ENCODE measurements at regions not wholly inside any gene's neighbourhood (a gene's known extent, or its start where the extent isn't known, plus 50 kb on each side); places are given as distances from the start of the nearest gene placed in this dataset.

- no peak overlapping the region for H3K27ac ChIP-seq (ENCODE audit: low read depth in 1 of 2, low read length in 1 of 2)
- no peaks in the 10 kb centered on the region for H3K4me1 ChIP-seq (ENCODE audit: control insufficient read depth in 2 of 2, insufficient read depth in 2 of 2, low read length in 2 of 2)
- DNase-seq (ENCODE audit: low read depth in 6 of 9, low spot score in 9 of 9) = no peak
- H3K4me3 ChIP-seq (ENCODE audit: low read length in 2 of 2) = no peak overlapping the region
- 70% methylated on average over 4 of the region's 4 CpGs for WGBS
- no peaks in the 10 kb centered on the region for H3K27me3 ChIP-seq (ENCODE audit: control insufficient read depth in 2 of 2, insufficient read depth in 1 of 2, low read length in 1 of 2)
- H3K9me3 ChIP-seq (ENCODE audit: control insufficient read depth in 2 of 2, insufficient read depth in 1 of 2, low read length in 1 of 2) = no peaks in the 10 kb centered on the region
- H3K36me3 ChIP-seq (ENCODE audit: control insufficient read depth in 2 of 2, insufficient read depth in 2 of 2, low read length in 1 of 2) = no peaks in the 10 kb centered on the region
These were observed 551.0 kb upstream of the BTBD3 start for GRCh38 chr20:11366660-11367059.

GRCh38 chr20:11368499-11368898, 549.2 kb upstream of the BTBD3 start:
- Histone ChIP-seq H3K4me3 (ENCODE audit: low read length in 2 of 2) (no peak overlapping the region), H3K27me3 (ENCODE audit: control insufficient read depth in 2 of 2, insufficient read depth in 1 of 2, low read length in 1 of 2) (no peaks in the 10 kb centered on the region), H3K9me3 (ENCODE audit: control insufficient read depth in 2 of 2, insufficient read depth in 1 of 2, low read length in 1 of 2) (no peaks in the 10 kb centered on the region), H3K27ac (ENCODE audit: low read depth in 1 of 2, low read length in 1 of 2) (no peak overlapping the region), H3K4me1 (ENCODE audit: control insufficient read depth in 2 of 2, insufficient read depth in 2 of 2, low read length in 2 of 2) (no peaks in the 10 kb centered on the region), H3K36me3 (ENCODE audit: control insufficient read depth in 2 of 2, insufficient read depth in 2 of 2, low read length in 1 of 2) (no peaks in the 10 kb centered on the region)
- no peak for DNase-seq (ENCODE audit: low read depth in 6 of 9, low spot score in 9 of 9)
- 79% methylated on average over 4 of the region's 4 CpGs for WGBS

DNA sequence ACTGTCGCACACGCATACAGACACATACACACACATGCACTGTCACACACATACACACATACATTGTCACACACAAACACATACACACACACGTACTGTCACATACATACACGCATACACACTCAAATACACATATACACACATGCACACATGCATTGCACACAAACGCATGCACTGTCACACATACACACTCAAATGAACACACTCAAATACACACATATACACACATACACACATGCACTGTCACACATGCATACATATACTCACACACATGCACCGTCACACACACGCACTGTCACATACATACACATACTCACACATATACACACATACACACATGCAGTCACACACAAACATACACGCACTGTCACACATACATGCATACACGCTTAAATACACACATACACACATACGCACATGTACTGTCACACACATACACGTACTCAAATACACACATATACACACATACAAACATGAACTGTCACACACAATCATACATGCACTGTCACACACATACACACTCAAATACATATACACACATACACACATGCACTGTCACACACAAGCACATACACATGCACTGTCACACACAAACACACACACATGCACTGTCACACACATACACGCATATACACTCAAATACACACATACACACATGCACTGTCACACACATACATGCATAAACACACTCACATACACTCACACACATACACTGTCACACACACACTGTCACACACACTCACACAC, 548.6 kb upstream of the BTBD3 start:
- Histone ChIP-seq H3K36me3 (ENCODE audit: control insufficient read depth in 2 of 2, insufficient read depth in 2 of 2, low read length in 1 of 2) (no peaks in the 10 kb centered on the region), H3K9me3 (ENCODE audit: control insufficient read depth in 2 of 2, insufficient read depth in 1 of 2, low read length in 1 of 2) (no peaks in the 10 kb centered on the region), H3K4me1 (ENCODE audit: control insufficient read depth in 2 of 2, insufficient read depth in 2 of 2, low read length in 2 of 2) (no peaks in the 10 kb centered on the region), H3K4me3 (ENCODE audit: low read length in 2 of 2) (no peak overlapping the region), H3K27me3 (ENCODE audit: control insufficient read depth in 2 of 2, insufficient read depth in 1 of 2, low read length in 1 of 2) (no peaks in the 10 kb centered on the region), H3K27ac (ENCODE audit: low read depth in 1 of 2, low read length in 1 of 2) (no peak overlapping the region)
- WGBS = 82% methylated on average over 12 of the region's 12 CpGs
- no peak for DNase-seq (ENCODE audit: low read depth in 6 of 9, low spot score in 9 of 9)

DNA sequence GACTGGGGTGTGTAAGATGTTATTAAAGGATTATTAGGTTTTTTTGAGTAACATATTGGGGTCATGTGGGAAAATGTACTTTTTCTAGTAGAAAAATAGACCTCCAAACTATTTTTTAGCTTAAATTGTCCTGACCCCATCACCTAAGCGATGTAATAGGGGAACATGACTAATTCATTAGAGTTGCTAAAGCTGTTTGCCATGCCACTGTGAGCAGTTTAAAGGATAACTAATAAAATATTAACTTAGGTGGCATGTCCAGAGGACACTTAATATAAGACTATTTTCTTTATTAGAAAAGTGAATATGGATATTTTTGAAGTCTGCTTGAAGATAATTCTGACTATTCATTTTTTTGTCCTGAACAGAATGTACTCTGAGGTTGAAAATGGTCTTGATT, 545.9 kb upstream of the BTBD3 start:
- no peaks in the 10 kb centered on the region for H3K9me3 ChIP-seq (ENCODE audit: control insufficient read depth in 2 of 2, insufficient read depth in 1 of 2, low read length in 1 of 2)
- no peaks in the 10 kb centered on the region for H3K27me3 ChIP-seq (ENCODE audit: control insufficient read depth in 2 of 2, insufficient read depth in 1 of 2, low read length in 1 of 2)
- no peaks in the 10 kb centered on the region for H3K4me1 ChIP-seq (ENCODE audit: control insufficient read depth in 2 of 2, insufficient read depth in 2 of 2, low read length in 2 of 2)
- no peak for DNase-seq (ENCODE audit: low read depth in 6 of 9, low spot score in 9 of 9)
- no peak overlapping the region for H3K4me3 ChIP-seq (ENCODE audit: low read length in 2 of 2)
- 90% methylated on average over 1 of the region's 1 CpG for WGBS
- H3K27ac ChIP-seq (ENCODE audit: low read depth in 1 of 2, low read length in 1 of 2) = no peak overlapping the region
- no peaks in the 10 kb centered on the region for H3K36me3 ChIP-seq (ENCODE audit: control insufficient read depth in 2 of 2, insufficient read depth in 2 of 2, low read length in 1 of 2)

GRCh38 chr20:11372876-11373790, 544.6 kb upstream of the BTBD3 start:
- H3K27me3 ChIP-seq (ENCODE audit: control insufficient read depth in 2 of 2, insufficient read depth in 1 of 2, low read length in 1 of 2) = no peaks in the 10 kb centered on the region
- no peak overlapping the region for H3K4me3 ChIP-seq (ENCODE audit: low read length in 2 of 2)
- no peaks in the 10 kb centered on the region for H3K36me3 ChIP-seq (ENCODE audit: control insufficient read depth in 2 of 2, insufficient read depth in 2 of 2, low read length in 1 of 2)
- H3K9me3 ChIP-seq (ENCODE audit: control insufficient read depth in 2 of 2, insufficient read depth in 1 of 2, low read length in 1 of 2) = no peaks in the 10 kb centered on the region
- no peak overlapping the region for H3K27ac ChIP-seq (ENCODE audit: low read depth in 1 of 2, low read length in 1 of 2)
- H3K4me1 ChIP-seq (ENCODE audit: control insufficient read depth in 2 of 2, insufficient read depth in 2 of 2, low read length in 2 of 2) = no peaks in the 10 kb centered on the region
- 90% methylated on average over 5 of the region's 5 CpGs for WGBS
- no peak for DNase-seq (ENCODE audit: low read depth in 6 of 9, low spot score in 9 of 9)

DNA sequence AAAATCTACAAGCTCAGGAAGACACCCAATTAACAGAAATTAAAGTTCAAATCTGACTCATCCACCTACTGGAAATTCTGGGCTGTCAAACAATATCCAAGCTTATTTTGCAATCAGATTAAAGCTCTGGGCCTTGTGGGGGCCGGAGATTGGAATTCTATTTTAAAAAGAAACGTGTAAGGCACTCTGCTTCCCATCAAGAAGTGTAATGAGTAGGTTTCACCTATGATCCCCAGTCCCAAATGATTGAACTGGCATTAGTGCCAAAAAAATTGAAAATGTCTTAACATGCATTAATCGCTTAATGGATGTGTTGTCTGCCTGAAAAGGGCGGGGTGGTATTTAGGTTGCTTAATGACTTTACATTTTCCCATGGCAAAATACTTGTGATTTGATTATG, 542.4 kb upstream of the BTBD3 start:
- Histone ChIP-seq H3K4me1 (ENCODE audit: control insufficient read depth in 2 of 2, insufficient read depth in 2 of 2, low read length in 2 of 2) (peaks cover 0 to 10% of the 10 kb centered on the region in 2 donors), H3K9me3 (ENCODE audit: control insufficient read depth in 2 of 2, insufficient read depth in 1 of 2, low read length in 1 of 2) (no peaks in the 10 kb centered on the region), H3K4me3 (ENCODE audit: low read length in 2 of 2) (no peak overlapping the region), H3K27ac (ENCODE audit: low read depth in 1 of 2, low read length in 1 of 2) (no peak overlapping the region), H3K27me3 (ENCODE audit: control insufficient read depth in 2 of 2, insufficient read depth in 1 of 2, low read length in 1 of 2) (no peaks in the 10 kb centered on the region), H3K36me3 (ENCODE audit: control insufficient read depth in 2 of 2, insufficient read depth in 2 of 2, low read length in 1 of 2) (no peaks in the 10 kb centered on the region)
- WGBS = 88% methylated on average over 4 of the region's 4 CpGs
- no peak for DNase-seq (ENCODE audit: low read depth in 6 of 9, low spot score in 9 of 9)

DNA sequence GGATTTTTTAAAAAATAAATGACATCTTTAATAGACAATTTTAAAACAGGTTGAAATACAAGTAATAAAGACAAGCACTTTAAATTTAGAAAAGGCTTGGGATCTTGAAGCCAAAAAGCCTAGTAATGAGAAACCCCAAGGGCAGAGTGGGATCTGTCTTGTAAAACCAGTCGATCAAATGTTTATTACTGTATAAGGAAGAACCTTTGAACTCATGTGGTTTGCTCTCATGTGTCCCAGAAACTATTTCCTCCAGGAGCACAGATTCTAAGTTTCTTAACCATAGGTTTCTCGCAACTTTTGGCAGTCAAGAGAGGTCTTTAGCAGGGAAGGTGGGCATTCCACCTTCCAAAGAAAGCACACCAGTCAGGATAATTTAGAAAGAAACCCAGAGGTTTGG, 541.7 kb upstream of the BTBD3 start:
- no peak overlapping the region for H3K4me3 ChIP-seq (ENCODE audit: low read length in 2 of 2)
- no peaks in the 10 kb centered on the region for H3K36me3 ChIP-seq (ENCODE audit: control insufficient read depth in 2 of 2, insufficient read depth in 2 of 2, low read length in 1 of 2)
- H3K27me3 ChIP-seq (ENCODE audit: control insufficient read depth in 2 of 2, insufficient read depth in 1 of 2, low read length in 1 of 2) = no peaks in the 10 kb centered on the region
- WGBS = 92% methylated on average over 2 of the region's 2 CpGs
- no peaks in the 10 kb centered on the region for H3K9me3 ChIP-seq (ENCODE audit: control insufficient read depth in 2 of 2, insufficient read depth in 1 of 2, low read length in 1 of 2)
- no peak for DNase-seq (ENCODE audit: low read depth in 6 of 9, low spot score in 9 of 9)
- peaks cover 0 to 10% of the 10 kb centered on the region in 2 donors for H3K4me1 ChIP-seq (ENCODE audit: control insufficient read depth in 2 of 2, insufficient read depth in 2 of 2, low read length in 2 of 2)
- H3K27ac ChIP-seq (ENCODE audit: low read depth in 1 of 2, low read length in 1 of 2) = no peak overlapping the region

- H3K4me1 ChIP-seq (ENCODE audit: control insufficient read depth in 2 of 2, insufficient read depth in 2 of 2, low read length in 2 of 2) = peaks cover 0 to 10% of the 10 kb centered on the region in 2 donors
- H3K36me3 ChIP-seq (ENCODE audit: control insufficient read depth in 2 of 2, insufficient read depth in 2 of 2, low read length in 1 of 2) = no peaks in the 10 kb centered on the region
- no peak overlapping the region for H3K27ac ChIP-seq (ENCODE audit: low read depth in 1 of 2, low read length in 1 of 2)
- DNase-seq (ENCODE audit: low read depth in 6 of 9, low spot score in 9 of 9) = no peak
- no peak overlapping the region for H3K4me3 ChIP-seq (ENCODE audit: low read length in 2 of 2)
- no peaks in the 10 kb centered on the region for H3K27me3 ChIP-seq (ENCODE audit: control insufficient read depth in 2 of 2, insufficient read depth in 1 of 2, low read length in 1 of 2)
- H3K9me3 ChIP-seq (ENCODE audit: control insufficient read depth in 2 of 2, insufficient read depth in 1 of 2, low read length in 1 of 2) = no peaks in the 10 kb centered on the region
These were observed 541.3 kb upstream of the BTBD3 start for GRCh38 chr20:11376420-11376819.

- H3K9me3 ChIP-seq (ENCODE audit: control insufficient read depth in 2 of 2, insufficient read depth in 1 of 2, low read length in 1 of 2) = no peaks in the 10 kb centered on the region
- no peak overlapping the region for H3K27ac ChIP-seq (ENCODE audit: low read depth in 1 of 2, low read length in 1 of 2)
- 84% methylated on average over 2 of the region's 2 CpGs for WGBS
- no peaks in the 10 kb centered on the region for H3K36me3 ChIP-seq (ENCODE audit: control insufficient read depth in 2 of 2, insufficient read depth in 2 of 2, low read length in 1 of 2)
- H3K4me3 ChIP-seq (ENCODE audit: low read length in 2 of 2) = no peak overlapping the region
- no peaks in the 10 kb centered on the region for H3K27me3 ChIP-seq (ENCODE audit: control insufficient read depth in 2 of 2, insufficient read depth in 1 of 2, low read length in 1 of 2)
- peaks cover 0 to 10% of the 10 kb centered on the region in 2 donors for H3K4me1 ChIP-seq (ENCODE audit: control insufficient read depth in 2 of 2, insufficient read depth in 2 of 2, low read length in 2 of 2)
- DNase-seq (ENCODE audit: low read depth in 6 of 9, low spot score in 9 of 9) = no peak
These were observed 540.7 kb upstream of the BTBD3 start for GRCh38 chr20:11376998-11377397.
